OCI-LY3 (cell line): ENCODE measurements at regions not wholly inside any gene's neighbourhood (a gene's known extent, or its start where the extent isn't known, plus 50 kb on each side); places are given as distances from the start of the nearest gene placed in this dataset.

Experiments
- H2AFZ ChIP-seq: fragments of 200-600, 300-600 bp; shearing (Covaris generic); 2 replicates; pipeline ENCODE4 v1.6.0; 2014; ENCODE audit warnings: antibody characterized with exemption, low read depth, low read length
- H3K27ac ChIP-seq: fragments of 200-600, 300-600 bp; sonication (generic); 2 replicates; pipeline ENCODE4 v1.5.1; 2014; ENCODE audit warnings: mild to moderate bottlenecking, low read length, moderate library complexity, mixed read lengths
- H3K27me3 ChIP-seq: fragments of 200-600, 300-600 bp; sonication (generic); 2 replicates; pipeline ENCODE4 v1.6.1; 2014; ENCODE audit warnings: low read depth, low read length, mixed read lengths
- H3K36me3 ChIP-seq: fragments of 200-600, 300-600 bp; sonication (generic); replicated peaks from 2 replicates; pipeline ENCODE3; 2014; ENCODE audit warnings: low read depth, low read length, mixed read lengths
- H3K4me1 ChIP-seq: fragments of 300-600, 200-600 bp; sonication (generic); 2 replicates; pipeline ENCODE4 v1.6.1; 2014; ENCODE audit warnings: low read length, mixed read lengths
- H3K4me2 ChIP-seq: fragments of 200-600, 300-600 bp; sonication (generic); 2 replicates; pipeline ENCODE4 v1.6.1; 2014; ENCODE audit warnings: low read length, mixed read lengths
- H3K4me3 ChIP-seq: fragments of 300-600, 200-600 bp; sonication (generic); 2 replicates; pipeline ENCODE4 v1.5.1; 2014; ENCODE audit warnings: antibody characterized with exemption, mild to moderate bottlenecking, low read length, moderate library complexity
- H3K79me2 ChIP-seq: fragments of 300-600, 200-600 bp; shearing (Covaris generic); 2 replicates; pipeline ENCODE4 v1.6.1; 2014; ENCODE audit warnings: mild to moderate bottlenecking, low read length, mixed read lengths
- H3K9ac ChIP-seq: fragments of 300-600, 200-600 bp; shearing (Covaris generic); 2 replicates; pipeline ENCODE4 v1.6.0; 2014; ENCODE audit warnings: mild to moderate bottlenecking, low read length, moderate library complexity
- H3K9me3 ChIP-seq: fragments of 200-600, 300-600 bp; shearing (Covaris generic); 2 replicates; pipeline ENCODE4 v1.6.1; 2014; ENCODE audit warnings: low read length, mixed read lengths; ENCODE audit not compliant: insufficient read depth
- H4K20me1 ChIP-seq: fragments of 200-600, 300-600 bp; sonication (generic); 2 replicates; pipeline ENCODE4 v1.6.1; 2016; ENCODE audit warnings: low read length, mixed read lengths; ENCODE audit not compliant: insufficient read depth
- EZH2phosphoT487 ChIP-seq: fragments of 200-600 bp; shearing (Covaris generic); IDR thresholded peaks from 2 replicates; pipeline ENCODE4 v1.6.1; 2018; ENCODE audit warnings: antibody characterized with exemption, mixed run types, low read depth
- TF ChIP-seq, protein P1 (sequence below): fragments of 200-600, 300-600 bp; sonication (generic); IDR thresholded peaks from 2 replicates; pipeline ENCODE4 v1.5.1; 2014; ENCODE audit warnings: antibody characterized with exemption, low read length, low read depth

DNA sequence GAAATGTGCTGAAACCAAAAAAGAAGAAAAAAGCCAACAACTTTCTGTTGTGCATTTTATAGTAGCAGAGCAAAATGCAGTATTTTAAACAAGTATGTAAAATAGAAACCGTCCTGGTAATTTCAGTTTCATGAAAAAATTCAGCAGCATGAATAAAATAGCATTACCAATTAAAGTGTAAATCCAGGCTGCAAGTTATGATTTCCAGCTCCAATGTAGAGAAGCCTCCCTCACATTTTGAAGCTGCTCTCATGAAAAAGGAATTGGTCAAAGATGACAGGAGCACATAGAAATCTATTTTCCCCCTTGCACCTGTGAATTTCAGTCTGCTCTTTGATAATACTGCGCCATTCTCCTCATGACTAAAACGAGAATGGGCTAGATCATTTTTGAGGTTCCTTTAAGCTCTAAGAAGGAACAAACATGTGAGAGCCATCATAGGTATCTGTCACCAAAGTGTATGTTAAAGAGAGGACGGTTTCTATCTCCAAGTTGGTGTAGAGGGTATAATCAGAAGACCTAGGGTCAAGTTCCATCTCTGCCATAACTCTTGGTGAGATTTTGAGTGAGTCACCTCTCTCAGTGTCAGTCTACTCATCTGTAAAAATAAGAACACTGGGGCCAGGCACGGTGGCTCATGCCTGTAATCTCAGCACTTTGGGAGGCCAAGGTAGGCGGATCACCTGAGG is 107.5 kb downstream of the MTPAP start:
- Histone ChIP-seq H3K27me3 (no peaks in the 10 kb centered on the region), H3K27ac (no peak overlapping the region), H3K4me2 (no peak overlapping the region; the same call in 1 of the 2 replicates), H3K9ac (no peak overlapping the region), H3K4me3 (no peak overlapping the region), H3K9me3 (no peaks in the 10 kb centered on the region), H3K4me1 (no peaks in the 10 kb centered on the region; the same call in 1 of the 2 replicates), H3K36me3 (no peaks in the 10 kb centered on the region), H3K79me2 (no peaks in the 10 kb centered on the region), H2AFZ (no peak overlapping the region), H4K20me1 (no peaks in the 10 kb centered on the region)
- TF ChIP-seq, protein P1, sequence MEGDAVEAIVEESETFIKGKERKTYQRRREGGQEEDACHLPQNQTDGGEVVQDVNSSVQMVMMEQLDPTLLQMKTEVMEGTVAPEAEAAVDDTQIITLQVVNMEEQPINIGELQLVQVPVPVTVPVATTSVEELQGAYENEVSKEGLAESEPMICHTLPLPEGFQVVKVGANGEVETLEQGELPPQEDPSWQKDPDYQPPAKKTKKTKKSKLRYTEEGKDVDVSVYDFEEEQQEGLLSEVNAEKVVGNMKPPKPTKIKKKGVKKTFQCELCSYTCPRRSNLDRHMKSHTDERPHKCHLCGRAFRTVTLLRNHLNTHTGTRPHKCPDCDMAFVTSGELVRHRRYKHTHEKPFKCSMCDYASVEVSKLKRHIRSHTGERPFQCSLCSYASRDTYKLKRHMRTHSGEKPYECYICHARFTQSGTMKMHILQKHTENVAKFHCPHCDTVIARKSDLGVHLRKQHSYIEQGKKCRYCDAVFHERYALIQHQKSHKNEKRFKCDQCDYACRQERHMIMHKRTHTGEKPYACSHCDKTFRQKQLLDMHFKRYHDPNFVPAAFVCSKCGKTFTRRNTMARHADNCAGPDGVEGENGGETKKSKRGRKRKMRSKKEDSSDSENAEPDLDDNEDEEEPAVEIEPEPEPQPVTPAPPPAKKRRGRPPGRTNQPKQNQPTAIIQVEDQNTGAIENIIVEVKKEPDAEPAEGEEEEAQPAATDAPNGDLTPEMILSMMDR = no peak
- TF ChIP-seq EZH2phosphoT487 = no peak

DNA sequence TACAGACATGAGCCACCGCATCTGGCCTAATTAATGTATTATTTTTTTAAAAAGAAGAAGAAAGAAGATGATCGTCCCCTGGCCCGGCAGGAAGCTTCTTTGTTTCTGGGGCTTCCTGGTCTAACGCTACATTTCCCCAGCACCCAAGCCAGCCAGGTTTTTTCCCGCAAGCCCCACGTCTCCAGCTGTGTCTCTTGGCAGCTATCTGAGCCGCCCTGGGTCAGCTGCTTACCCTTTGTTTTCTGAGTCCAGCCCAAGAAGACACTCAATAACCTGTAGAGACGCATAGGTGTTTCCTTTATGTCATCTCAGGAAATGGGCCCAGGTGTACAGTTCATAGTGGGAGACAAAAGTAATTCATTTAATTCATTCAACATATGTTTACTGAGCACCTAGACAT is 110.2 kb downstream of the MTPAP start:
- Histone ChIP-seq H3K9ac (no peak overlapping the region), H2AFZ (no peak overlapping the region), H3K27ac (no peak overlapping the region), H3K4me2 (no peak overlapping the region), H3K27me3 (no peaks in the 10 kb centered on the region), H3K36me3 (no peaks in the 10 kb centered on the region), H3K79me2 (no peaks in the 10 kb centered on the region), H4K20me1 (no peaks in the 10 kb centered on the region), H3K4me3 (no peak overlapping the region), H3K4me1 (no peaks in the 10 kb centered on the region; the same call in 1 of the 2 replicates), H3K9me3 (no peaks in the 10 kb centered on the region)
- no peak for TF ChIP-seq EZH2phosphoT487
- TF ChIP-seq, protein P1 = no peak

DNA sequence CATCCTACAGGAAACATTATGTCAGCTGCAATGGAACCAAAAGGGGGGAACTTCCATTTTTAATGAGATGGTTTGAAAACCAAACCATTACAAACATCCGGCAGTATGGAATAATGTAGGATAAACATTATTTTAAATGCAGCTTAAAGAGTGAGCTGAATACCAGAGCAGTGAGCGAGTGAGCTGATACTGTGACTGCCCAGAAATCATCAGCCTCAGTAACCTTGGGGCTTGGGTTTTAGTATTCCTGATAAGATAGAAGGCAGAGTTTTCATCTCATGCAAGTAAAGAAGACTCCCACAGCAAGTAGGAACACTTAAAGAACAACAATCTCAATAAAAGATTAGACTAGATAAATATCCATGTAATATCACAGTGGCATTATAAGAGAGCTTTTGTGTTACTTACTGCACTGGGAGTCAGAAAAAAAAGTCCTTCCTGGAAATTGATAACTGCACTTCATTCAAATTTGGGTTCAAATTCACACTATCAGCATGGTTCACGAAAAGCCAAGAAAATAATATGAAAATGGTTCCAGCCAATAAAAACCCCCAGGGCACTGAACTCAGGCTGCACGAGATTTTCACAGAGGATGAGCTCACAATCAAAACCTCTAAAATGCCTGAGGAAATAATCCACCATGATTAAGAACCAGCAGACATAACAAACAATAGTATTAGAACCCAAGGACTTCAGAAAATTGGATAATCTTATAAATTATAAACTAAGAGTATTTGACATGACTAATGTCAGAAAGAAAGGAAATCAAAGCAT is 115.7 kb downstream of the MTPAP start:
- no peaks in the 10 kb centered on the region for H3K4me1 ChIP-seq
- H3K4me3 ChIP-seq = no peak overlapping the region
- H3K36me3 ChIP-seq = no peaks in the 10 kb centered on the region
- no peak for TF ChIP-seq EZH2phosphoT487
- TF ChIP-seq, protein P1 = no peak
- H3K27me3 ChIP-seq = no peaks in the 10 kb centered on the region
- H3K27ac ChIP-seq = no peak overlapping the region
- H2AFZ ChIP-seq = no peak overlapping the region
- H3K4me2 ChIP-seq = no peak overlapping the region
- no peaks in the 10 kb centered on the region for H3K79me2 ChIP-seq
- H4K20me1 ChIP-seq = no peaks in the 10 kb centered on the region
- H3K9ac ChIP-seq = no peak overlapping the region
- H3K9me3 ChIP-seq = no peaks in the 10 kb centered on the region

GRCh38 chr10:30231709-30232108 is 117.4 kb downstream of the MTPAP start:
- no peak for TF ChIP-seq EZH2phosphoT487
- TF ChIP-seq, protein P1 = no peak
- Histone ChIP-seq H3K27me3 (no peaks in the 10 kb centered on the region), H4K20me1 (no peaks in the 10 kb centered on the region), H3K36me3 (no peaks in the 10 kb centered on the region), H3K27ac (no peak overlapping the region), H3K9me3 (no peaks in the 10 kb centered on the region), H3K4me2 (no peak overlapping the region), H3K9ac (no peak overlapping the region), H2AFZ (peak overlapping the region; percentile 21; the same call in 1 of the 2 replicates), H3K4me1 (no peaks in the 10 kb centered on the region), H3K4me3 (no peak overlapping the region), H3K79me2 (no peaks in the 10 kb centered on the region)
